ENCODE measurements at regions not wholly inside any gene's neighbourhood (a gene's known extent, or its start where the extent isn't known, plus 50 kb on each side); places are given as distances from the start of the nearest gene placed in this dataset.
"Not testable (repeated sequence)": the region's sequence is repeated elsewhere in the genome, so short reads cannot be mapped to it uniquely, and the experiment has no call there.

DNA sequence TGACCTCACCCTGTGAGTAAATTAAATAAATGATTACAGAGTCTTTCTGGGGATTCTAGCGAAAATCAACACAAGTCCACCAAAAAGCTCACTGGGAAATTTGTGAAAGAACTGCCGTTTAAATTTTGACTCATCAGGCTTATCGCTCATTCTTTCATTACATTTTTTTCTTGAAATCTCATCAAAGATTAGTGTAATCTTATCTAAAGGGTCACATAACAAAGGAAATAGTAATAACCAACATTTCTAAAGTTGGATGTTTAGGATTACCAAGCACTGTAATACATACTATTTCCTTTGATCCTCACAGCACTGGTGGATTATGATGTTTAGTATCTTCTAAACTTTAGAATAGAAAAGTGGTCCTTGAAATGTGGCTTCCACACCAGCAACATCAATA is 111.1 kb upstream of the CBLB start:
- no peak for DNase-seq (ENCODE audit: low spot score)

DNA sequence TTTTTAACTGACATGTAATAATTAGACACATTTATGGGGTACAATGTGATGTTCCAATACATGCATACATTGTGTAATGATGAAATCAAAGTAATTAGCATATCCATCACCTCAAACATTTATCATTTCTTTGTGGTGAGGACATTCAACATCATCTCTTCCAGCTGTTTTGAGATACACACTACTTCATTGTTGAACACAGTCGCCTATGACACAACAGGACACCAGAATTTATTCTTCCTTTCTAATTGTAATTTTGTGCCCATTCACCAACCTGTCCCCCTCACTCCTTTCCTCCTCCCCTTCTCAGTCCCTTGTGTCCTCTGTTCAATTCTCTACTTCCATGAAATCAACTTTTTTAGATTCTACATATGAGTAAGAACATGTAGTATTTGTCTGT is 113.4 kb upstream of the CBLB start:
- no peak for DNase-seq (ENCODE audit: low spot score)

DNA sequence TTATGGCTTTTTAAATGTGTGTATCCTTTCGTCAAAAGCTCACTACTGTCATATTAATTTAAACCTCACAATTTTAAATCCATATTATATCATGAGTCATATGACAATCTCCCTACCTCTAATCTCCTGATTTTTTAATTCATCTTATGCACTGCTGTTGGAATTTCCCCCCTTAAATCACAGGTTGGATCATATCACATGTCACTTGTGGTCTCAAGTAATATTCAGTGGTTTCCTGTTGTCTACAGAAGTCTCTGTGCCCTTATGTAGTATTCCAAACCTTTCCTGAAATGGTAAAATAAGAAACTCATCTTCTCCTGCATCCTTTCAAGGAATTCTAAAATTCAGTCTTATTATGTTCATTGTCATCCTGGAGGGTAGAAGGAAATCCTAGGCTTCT is 116.0 kb upstream of the CBLB start:
- DNase-seq (ENCODE audit: low spot score): no peak

DNA sequence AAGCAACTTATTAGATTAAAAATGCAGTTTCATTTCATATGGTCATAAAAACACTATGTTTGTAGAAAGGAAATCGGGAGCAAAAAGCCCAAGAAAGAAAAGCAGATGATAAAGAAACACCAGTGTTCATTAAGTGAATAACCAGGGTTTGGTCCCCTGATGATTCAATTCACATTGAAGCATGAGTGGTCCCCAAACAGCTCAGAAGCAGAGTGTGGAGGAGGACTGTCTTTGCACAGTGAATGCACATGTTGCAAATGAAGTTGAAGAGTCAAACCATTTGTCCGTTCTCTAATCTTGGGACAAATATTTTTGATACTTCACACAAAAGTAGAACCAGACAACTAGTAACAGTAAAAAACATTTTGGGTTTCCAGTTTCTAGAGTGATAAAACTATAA is 117.5 kb upstream of the CBLB start:
- DNase-seq (ENCODE audit: low spot score): not testable (repeated sequence)

DNA sequence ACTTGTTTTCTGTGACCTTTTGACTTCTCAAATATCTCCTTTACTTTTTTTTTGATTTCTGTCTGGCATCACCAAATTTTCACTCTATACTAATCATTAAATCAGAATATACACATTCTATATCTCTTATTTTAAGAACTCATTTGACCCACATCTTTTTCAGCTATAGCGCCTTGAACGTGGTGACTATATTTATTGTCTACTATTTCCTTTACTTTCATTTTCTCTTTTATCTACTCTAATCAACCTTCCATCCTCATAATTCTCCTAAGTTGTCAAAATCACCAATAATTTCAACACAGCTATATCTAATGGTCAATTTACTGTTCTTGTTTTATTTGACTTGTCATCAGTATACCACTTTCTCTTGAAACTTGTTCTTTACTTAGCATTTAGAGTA is 119.0 kb upstream of the CBLB start:
- DNase-seq (ENCODE audit: low spot score): no peak

DNA sequence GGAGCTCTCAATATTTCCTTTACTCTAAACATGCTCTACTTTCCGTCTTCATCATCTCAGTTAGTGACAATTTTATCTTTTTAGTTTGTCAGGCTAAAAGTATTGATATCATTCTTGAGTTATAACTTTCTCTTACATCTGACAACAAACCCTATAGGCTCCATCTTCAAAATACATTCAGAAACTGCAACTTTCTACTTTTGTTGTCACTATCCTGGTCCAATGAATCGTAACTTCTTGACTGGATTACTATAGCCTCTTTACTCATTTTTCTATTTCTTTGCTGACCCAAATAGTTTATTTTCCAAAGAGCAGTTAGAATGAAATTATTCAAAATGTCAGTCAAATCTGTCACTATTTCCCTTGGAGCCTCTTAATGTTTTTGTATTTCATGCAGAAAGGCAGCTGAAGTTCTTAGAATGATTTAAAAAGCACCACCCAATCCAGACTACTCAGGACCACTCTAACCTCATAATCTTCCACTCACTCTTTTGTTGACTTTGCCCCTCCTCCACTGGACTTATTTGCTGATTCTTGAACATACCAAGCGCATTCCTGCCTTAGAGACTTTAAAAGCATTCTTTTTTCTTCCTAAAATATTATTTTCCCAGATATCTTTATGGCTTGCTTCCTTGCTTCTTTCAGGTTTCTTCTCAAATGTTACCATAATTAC is 119.9 kb upstream of the CBLB start:
- DNase-seq (ENCODE audit: low spot score): no peak

DNA sequence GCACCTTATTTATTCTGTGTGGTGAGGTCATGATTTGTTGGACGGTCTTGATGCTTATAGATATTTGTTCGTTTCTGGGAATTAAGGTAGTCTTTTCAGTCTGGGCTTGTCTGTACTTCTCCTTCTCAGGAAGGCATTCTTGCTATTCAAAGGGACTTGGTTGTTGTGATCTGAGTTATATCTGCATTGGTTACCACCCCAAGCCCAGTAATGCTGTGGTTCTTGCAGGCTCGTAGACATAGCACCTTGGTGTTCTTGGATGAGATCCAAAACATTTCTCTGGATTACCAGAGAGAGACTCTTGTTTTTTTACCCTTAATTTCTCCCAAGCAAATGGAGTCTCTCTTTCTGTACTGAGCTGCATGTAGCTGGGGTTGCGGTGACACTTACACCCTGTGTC is 128.0 kb upstream of the CBLB start:
- no peak for DNase-seq (ENCODE audit: low spot score)

DNA sequence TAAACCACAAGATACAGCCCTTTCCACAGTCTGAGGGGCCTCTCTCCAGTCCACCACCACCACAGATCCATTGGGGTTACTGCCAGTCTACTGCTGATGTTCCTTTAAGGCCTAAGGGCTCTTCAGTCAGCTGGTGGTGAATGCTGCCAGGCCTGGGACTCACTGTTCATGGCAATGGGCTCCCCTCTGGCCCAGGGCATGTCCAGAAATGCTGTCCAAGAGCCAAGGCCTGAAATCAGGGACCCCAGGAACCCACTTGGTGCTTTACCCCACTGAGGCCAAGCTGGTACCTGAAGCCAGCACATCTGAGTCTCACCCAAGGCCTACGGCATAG is 128.6 kb upstream of the CBLB start:
- DNase-seq (ENCODE audit: low spot score): no peak

DNA sequence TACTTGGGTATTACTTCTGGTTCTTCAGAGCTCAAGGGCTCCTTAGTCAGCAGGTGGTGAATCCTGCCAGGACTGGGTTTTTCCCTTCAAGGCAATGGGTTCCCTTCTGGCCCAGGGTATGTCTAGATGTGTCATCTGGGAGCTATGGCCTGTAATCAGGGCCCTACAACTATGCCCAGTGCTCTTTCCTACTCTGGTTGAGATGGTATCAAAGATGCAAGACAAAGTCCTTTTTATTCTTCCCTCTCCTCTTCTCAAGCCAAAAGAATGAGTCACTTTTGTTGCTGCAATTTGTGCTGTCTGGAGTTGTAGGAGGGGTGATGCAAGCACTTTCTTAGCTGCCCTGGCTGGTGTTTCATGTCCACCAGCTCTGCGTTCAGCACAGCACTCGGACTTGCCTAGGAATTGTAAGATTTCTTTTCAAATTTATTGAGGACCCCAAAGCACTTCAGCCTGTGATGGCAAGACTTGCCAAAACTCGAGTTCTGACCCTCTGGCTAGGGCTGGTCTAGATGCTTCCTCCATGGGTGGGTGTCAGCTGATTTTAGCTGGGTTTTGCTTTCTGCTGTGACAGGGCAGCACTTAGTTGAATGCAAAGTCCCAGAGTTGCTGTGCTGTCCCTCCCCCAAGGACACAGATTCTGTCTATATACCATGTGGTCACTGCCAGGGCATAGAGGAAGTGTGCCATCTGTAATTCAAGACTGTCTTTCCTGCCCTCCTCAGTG is 129.2 kb upstream of the CBLB start:
- no peak for DNase-seq (ENCODE audit: low spot score)

DNA sequence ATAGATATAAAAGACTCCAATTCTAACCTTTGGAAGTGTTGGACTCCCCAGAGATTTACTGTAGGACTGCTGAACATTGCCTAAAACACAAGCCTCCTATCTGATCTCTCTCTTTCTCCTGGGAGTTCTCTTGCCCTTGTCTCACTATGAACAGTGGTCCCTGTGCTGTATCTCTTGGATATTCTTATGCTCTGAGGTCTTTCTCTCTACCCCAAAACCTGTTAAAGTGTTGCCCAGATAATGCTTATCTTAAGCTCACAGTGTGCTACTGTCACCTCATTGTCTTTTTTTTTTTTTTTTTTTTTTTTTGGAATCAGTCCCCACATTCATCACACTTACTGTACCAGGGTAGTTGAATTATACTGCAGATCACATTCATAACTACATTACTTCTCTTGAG is 131.0 kb upstream of the CBLB start:
- DNase-seq (ENCODE audit: low spot score): no peak

DNA sequence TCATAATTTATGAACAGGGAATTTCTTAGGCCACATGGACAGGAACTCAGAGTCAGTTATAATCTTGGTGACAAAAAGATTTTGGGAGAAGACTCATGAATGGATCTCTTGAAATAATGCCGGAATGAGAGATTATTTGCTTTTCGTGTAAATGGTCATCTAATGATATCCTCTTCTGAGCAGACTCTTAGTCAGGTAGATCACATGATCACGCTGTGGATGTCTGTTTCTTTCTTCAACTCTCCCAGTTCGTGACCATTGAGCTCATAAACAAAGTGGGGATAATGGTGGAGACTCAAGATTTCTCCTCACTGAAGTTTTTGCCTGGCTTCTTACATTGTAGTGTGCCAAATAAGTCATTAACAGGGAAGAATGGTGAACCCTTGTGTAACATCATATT is 133.1 kb upstream of the CBLB start:
- no peak for DNase-seq (ENCODE audit: low spot score)

DNA sequence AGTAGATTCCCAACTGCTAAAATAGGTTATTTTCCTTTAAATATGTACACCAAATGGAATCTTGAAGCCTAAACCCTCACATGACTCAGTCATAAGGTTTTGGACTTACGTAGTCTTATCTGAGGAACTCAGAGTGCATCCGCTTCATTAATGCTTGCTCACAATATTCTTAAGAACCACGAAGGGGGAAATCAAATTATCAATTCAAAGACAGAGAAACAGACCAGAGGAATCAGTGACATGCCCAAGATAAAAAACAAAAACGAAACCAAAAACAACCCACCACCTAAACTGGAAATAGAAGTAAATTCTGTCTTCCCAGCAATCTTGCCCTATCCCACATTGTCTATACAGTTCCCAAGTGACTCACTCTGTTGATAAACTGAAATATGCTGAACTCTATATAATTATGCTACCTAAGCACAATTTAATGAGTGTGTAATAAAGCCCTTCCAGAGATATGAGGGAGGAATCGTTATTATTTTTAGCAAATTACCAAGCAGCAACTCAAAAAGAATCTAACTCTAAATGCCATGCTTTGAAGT is 135.4 kb upstream of the CBLB start:
- DNase-seq (ENCODE audit: low spot score): no peak

DNA sequence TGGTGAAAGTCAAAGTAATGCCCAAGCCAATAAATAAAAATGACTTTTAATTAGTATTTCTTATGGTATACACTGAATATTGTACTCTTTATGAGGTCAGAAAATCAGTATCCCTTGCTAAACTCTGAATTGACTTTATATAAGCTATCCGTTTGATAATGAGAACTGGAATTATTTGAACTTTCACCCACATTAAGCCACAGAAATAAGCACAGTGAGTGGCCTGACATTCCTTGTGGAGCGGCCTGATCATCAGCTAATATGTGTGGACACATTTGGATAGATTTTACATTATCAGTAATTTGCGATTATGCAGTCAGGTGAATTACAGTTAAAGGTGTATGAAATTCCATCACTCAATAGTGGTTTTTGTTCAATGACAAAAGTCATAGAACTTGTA is 136.0 kb upstream of the CBLB start:
- DNase-seq (ENCODE audit: low spot score): no peak

DNA sequence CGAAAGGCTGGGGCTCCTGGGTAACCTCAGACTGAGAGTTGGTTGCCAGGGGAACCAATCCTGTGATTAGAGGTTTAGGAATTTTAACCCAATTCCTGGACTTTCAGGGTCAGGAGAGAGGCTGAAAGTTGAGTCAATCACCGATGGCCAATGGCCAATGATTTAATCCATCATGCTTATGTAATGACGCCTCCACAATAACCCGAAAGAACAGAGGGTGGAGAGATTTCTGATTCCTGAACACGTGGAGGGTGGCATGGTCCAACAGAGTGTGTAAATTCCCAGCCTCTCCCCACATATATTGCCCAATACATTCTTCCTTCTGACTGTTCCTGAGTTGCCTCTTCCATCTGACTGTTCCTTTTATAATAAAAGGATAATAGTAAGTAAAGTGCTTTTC is 137.2 kb upstream of the CBLB start:
- no peak for DNase-seq (ENCODE audit: low spot score)

DNA sequence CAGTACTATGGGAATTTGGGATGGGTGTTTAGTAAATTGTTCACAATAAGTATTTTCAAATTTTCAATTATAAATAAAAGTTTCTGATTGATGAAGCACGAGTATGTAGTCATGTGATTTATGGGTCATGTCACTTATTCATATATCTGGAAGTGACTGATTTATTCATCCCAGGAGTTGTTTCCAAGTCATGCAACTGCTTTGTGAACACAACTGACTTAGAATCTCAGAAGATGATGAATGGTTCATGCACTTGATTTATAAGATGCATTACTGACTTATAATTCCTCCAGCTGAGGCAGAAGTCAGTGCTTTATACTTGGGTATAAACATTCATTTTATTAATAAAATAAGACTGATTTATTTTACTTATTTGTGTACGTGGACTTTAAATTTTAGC is 137.8 kb upstream of the CBLB start:
- DNase-seq (ENCODE audit: low spot score): no peak

DNA sequence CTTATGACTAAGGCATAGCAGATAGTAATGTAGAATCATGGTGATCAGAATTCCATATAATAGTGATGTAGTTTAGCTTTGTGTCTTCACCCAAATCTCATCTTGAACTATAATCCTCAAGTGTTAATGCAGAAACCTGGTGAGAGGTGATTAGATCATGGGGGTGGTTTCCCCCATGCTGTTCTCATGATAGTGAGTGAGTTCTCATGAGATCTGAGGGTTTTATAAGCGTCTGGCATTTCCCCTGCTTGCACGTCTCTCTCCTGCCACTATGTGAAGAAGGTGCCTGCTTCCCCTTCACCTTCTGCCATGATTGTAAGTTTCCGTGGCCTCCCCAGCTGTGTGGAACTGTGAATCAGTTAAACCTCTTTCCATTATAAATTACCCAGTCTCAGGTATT is 138.7 kb upstream of the CBLB start:
- no peak for DNase-seq (ENCODE audit: low spot score)

DNA sequence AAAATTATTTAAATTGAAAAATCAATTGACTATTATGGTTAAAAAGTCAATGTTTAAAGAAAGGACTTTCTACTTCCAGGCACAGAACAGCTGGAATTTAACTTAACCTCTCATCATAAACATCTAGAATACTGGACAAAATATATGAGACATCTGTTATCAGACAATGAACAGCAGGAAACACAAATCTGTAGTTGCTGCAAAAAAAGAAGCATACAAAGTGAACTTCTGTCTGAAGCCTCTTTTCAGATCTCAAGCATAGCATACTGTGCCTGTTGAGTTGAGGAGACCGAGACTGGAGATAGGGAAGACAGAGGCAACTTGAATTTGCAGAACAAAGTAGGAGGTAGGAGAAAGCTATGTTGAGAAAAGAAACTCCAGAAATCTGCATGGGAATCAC is 140.0 kb upstream of the CBLB start:
- no peak for DNase-seq (ENCODE audit: low spot score)

DNA sequence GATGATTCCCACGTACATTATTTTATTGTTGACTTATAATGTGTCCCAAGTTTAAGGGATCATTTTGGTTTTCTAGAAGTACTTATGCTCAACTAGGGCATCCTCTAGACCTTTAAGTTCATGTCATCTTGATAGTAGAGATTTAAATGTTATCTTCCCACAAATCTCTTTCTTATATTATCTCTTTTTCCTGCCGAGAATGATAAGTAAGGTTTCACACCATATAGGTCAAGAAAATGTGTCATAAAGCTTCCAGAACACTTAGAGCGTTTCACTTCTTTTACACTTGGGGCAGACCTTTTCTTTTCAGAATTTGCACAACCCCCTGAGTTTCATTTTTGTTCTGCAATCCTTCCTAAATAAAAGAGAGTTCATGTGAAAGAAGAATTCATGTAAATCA is 142.0 kb upstream of the CBLB start:
- DNase-seq (ENCODE audit: low spot score): no peak

DNA sequence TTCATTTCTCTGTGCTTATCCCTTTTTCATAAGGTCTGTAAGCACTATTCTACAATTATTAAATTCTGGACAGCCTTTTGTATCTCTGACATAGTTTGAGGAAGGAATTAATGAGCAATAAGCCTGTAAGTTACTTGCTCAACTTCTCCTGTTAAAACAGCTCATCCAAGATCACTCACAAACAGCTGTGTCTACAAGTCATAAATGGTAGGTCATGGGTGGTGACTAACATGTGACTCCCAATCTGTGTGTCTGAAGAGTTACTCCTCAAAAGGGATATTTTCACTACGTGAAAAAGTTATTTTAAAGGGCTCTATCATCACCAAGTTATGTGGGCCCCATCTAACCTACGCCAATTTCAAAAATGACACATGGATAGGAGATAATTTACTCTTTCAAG is 145.2 kb upstream of the CBLB start:
- no peak for DNase-seq (ENCODE audit: low spot score)

DNA sequence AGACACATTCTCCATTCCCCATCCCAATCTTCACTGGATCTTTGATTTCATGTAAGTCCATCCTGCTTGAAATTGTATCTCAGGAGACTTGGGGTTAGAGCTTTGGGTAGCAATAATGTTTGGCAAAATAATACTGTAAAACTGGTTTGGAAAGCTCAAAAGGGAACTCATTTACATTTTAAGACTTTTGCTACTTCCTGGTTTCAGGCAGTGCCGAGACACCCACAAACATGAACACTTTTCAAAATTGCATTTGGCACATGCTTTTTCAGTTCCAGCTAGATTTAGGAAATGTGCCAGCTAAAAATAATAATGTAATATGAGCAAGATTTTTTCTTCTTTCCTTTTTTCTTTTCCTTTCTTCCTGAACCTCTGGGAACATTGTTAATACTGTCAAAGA is 145.7 kb upstream of the CBLB start:
- no peak for DNase-seq (ENCODE audit: low spot score)

DNA sequence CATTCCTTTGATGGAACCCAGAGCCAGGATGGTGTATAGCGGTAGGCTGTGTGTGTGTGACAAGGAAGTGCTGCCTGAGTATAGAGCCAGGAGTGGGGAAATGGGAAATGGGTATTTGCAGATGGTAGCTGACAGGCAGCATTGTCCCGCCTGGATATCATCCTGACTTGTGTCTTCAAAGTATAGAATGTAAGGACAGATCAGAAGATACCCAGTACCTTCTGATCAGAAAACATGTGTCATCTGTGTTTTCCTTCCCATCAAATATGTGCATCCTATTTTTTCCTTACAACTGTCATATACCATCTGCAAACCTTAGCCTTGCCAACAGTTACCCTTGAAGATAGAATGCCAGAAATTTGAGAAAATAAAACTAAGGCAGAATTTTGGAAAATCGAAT is 146.2 kb upstream of the CBLB start:
- DNase-seq (ENCODE audit: low spot score): no peak

DNA sequence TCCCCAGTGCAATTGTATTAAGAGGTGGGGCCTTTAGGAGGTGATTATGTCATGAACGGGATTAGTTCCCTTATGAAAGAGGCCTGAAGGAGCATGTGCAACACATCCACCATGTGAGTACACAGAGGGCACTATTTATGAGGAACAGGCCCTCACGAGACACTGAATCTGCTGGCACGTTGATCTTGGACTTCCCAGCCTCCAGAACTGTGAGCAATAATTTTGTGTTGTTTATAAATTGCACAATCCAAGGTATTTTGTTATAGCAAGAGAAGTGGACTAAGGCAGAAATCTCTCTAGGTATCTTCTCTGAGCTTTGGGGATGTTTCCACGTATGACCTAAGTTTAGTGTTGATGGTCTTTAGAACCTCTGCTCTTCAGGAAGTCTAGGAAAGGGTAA is 149.3 kb upstream of the CBLB start:
- no peak for DNase-seq (ENCODE audit: low spot score)

DNA sequence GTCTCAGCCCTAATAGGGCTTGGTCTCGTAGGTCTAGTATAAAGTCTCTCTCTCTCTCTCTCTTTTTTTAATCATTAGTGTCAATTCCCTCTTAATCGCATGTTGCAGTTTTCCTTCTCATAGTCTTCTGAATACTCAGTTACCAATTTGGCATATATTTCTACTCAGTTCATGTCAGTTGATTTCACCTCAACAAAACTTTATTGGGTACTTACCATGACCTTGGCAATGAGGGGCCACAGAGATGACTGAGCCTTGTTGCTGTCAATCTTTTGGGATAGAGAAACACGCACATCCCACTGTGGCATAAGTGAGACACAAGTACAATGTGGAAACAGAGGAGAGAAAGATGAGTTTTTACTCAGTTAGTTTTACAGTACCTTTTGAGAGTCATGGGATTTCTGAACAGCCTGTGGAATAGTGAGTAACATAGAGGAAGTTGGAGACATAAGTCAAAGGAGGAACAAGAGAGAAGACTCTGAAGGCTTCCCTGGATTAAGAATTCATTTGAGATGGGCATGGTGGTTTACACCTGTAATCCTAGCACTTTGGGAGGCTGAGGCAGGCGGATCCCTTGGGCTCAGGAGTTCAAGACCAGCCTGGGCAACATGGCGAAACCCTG is 150.2 kb upstream of the CBLB start:
- no peak for DNase-seq (ENCODE audit: low spot score)

DNA sequence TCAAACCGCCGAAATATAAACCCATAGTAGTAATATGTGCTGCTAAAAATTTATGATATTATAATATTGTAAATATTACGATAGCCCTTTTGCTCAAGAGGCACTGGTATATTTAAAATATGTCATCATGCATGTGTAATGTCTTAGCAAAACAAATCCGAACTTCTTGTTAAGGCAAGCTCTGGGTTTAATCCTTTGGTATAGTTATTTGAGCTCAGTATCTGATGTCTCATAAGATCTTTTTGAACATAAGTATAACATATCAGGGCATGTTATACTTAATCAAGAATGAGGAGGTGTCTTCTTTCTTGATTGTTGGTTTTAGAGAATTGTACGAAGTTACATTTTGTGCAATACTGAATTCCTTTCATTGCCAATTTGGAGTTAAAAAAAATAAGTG is 154.1 kb upstream of the CBLB start:
- DNase-seq (ENCODE audit: low spot score): no peak

Measured in HuH-7.5 (cell line).